CD14-positive monocyte (primary cell): ENCODE measurements at regions not wholly inside any gene's neighbourhood (a gene's known extent, or its start where the extent isn't known, plus 50 kb on each side); places are given as distances from the start of the nearest gene placed in this dataset.

ENCODE experiments used
- DNase-seq, 3 donors: peaks; one replicate each; pipeline ENCODE4 v3.0.0-alpha.2; 2011 to 2022
- H2AFZ ChIP-seq: 2 replicates; pipeline ENCODE4 v1.6.0; 2012; ENCODE audit warnings: mild to moderate bottlenecking, low read depth, low read length, inconsistent platforms; ENCODE audit not compliant: insufficient read depth, poor library complexity, severe bottlenecking
- H3K27ac ChIP-seq, 2 donors: 1 replicate in 1 of 2; 2 replicates in 1 of 2; pipeline ENCODE4 v1.5.1; 2012 to 2013; ENCODE audit warnings: low read length in 2 of 2, control low read depth in 1 of 2, inconsistent platforms in 1 of 2, low read depth in 1 of 2, mild to moderate bottlenecking in 1 of 2
- H3K27me3 ChIP-seq, 2 donors: one replicate each; pipeline versions ENCODE4 v1.6.0 to v1.6.1; 2011 to 2013; ENCODE audit warnings: low read length in 2 of 2; ENCODE audit not compliant: control insufficient read depth in 2 of 2, insufficient read depth in 2 of 2
- H3K36me3 ChIP-seq, 2 donors: replicated peaks in 1 of 2; 1 replicate in 1 of 2; 2 replicates in 1 of 2; pipeline versions ENCODE4 v1.5.1 to v1.6.1; 2012 to 2013; ENCODE audit warnings: low read length in 2 of 2, control low read depth in 1 of 2, inconsistent platforms in 1 of 2, mild to moderate bottlenecking in 1 of 2; ENCODE audit not compliant: insufficient read depth in 2 of 2, control insufficient read depth in 1 of 2
- H3K4me1 ChIP-seq, 2 donors: 1 replicate in 1 of 2; 2 replicates in 1 of 2; pipeline versions ENCODE4 v1.5.1 to v1.6.1; 2012 to 2013; ENCODE audit warnings: low read length in 2 of 2, control low read depth in 1 of 2, inconsistent platforms in 1 of 2, mild to moderate bottlenecking in 1 of 2, moderate library complexity in 1 of 2; ENCODE audit not compliant: insufficient read depth in 2 of 2, control insufficient read depth in 1 of 2
- H3K4me2 ChIP-seq: replicated peaks from 2 replicates; pipeline ENCODE3; 2012; ENCODE audit warnings: low read length, moderate library complexity, mild to moderate bottlenecking; ENCODE audit not compliant: poor library complexity, severe bottlenecking; ENCODE audit errors: extremely low read depth
- H3K4me3 ChIP-seq, 3 experiments: fragments of 200-600 bp in 1 of 3; sonication (generic) in 1 of 3; replicated peaks in 1 of 3; 1 replicate in 2 of 3; 2 replicates in 1 of 3; pipeline ENCODE4 v1.5.1; 2011 to 2013; ENCODE audit warnings: low read length in 3 of 3, mild to moderate bottlenecking in 3 of 3, control low read depth in 2 of 3, low read depth in 2 of 3, inconsistent platforms in 1 of 3, moderate library complexity in 1 of 3
- H3K79me2 ChIP-seq: 2 replicates; pipeline ENCODE4 v1.6.0; 2012; ENCODE audit warnings: mild to moderate bottlenecking, control low read depth, inconsistent platforms, low read length, moderate library complexity; ENCODE audit not compliant: insufficient read depth
- H3K9ac ChIP-seq: 2 replicates; pipeline ENCODE4 v1.6.0; 2017; ENCODE audit warnings: low read length, mild to moderate bottlenecking; ENCODE audit not compliant: insufficient read depth, poor library complexity, severe bottlenecking
- H3K9me3 ChIP-seq, 2 donors: replicated peaks in 1 of 2; 1 replicate in 1 of 2; 2 replicates in 1 of 2; pipeline versions ENCODE4 v1.5.1 to v1.6.1; 2012 to 2013; ENCODE audit warnings: low read length in 2 of 2, control low read depth in 1 of 2; ENCODE audit not compliant: control insufficient read depth in 1 of 2, insufficient read depth in 1 of 2
- H4K20me1 ChIP-seq: 2 replicates; pipeline ENCODE4 v1.6.0; 2012; ENCODE audit warnings: mild to moderate bottlenecking, low read length, control low read depth, moderate library complexity; ENCODE audit not compliant: insufficient read depth
- H3K27ac Mint-ChIP-seq, 7 donors: one replicate each; pipeline ENCODE4 v1.8.0; 2020; ENCODE audit warnings: mild to moderate bottlenecking in 7 of 7, mixed read lengths in 7 of 7, moderate library complexity in 6 of 7, inconsistent platforms in 2 of 7
- H3K27me3 Mint-ChIP-seq, 3 donors: one replicate each; pipeline ENCODE4 v1.8.0; 2021 to 2022; ENCODE audit warnings: low read depth in 3 of 3, mild to moderate bottlenecking in 3 of 3, mixed read lengths in 3 of 3, moderate library complexity in 3 of 3, inconsistent platforms in 1 of 3
- H3K36me3 Mint-ChIP-seq, 2 donors: one replicate each; pipeline ENCODE4 v1.8.0; 2020; ENCODE audit warnings: mixed read lengths in 2 of 2, inconsistent platforms in 1 of 2, mild to moderate bottlenecking in 1 of 2
- H3K4me1 Mint-ChIP-seq: one replicate; pipeline ENCODE4 v1.8.0; 2020; ENCODE audit warnings: mild to moderate bottlenecking, mixed read lengths
- H3K4me3 Mint-ChIP-seq, 2 donors: one replicate each; pipeline ENCODE4 v1.8.0; 2020; ENCODE audit warnings: mild to moderate bottlenecking in 2 of 2, mixed read lengths in 2 of 2, moderate library complexity in 1 of 2
- H3K9me3 Mint-ChIP-seq, 7 donors: one replicate each; pipeline ENCODE4 v1.8.0; 2020 to 2022; ENCODE audit warnings: mixed read lengths in 7 of 7, mild to moderate bottlenecking in 6 of 7, moderate library complexity in 6 of 7, inconsistent platforms in 2 of 7
- WGBS: methylation state at CpG from one replicate; pipeline ENCODE4 v1.1.5; 2013; ENCODE audit warnings: missing lambda C conversion rate; ENCODE audit not compliant: insufficient coverage; 5-methylcytosine and 5-hydroxymethylcytosine counted together
- intact Hi-C, 2 donors: fragments of 100-400 bp; cut with micrococcal nuclease; formaldehyde crosslinking; loops; one replicate each; pipeline versions ENCODE4 v1.15.0 to v1.15.1; 2023
- TF ChIP-seq, protein P1 (sequence below): fragments of 200-600 bp; IDR thresholded peaks from one replicate; pipeline ENCODE4 v1.8.0; 2022; ENCODE audit warnings: antibody characterized with exemption, mild to moderate bottlenecking

DNA sequence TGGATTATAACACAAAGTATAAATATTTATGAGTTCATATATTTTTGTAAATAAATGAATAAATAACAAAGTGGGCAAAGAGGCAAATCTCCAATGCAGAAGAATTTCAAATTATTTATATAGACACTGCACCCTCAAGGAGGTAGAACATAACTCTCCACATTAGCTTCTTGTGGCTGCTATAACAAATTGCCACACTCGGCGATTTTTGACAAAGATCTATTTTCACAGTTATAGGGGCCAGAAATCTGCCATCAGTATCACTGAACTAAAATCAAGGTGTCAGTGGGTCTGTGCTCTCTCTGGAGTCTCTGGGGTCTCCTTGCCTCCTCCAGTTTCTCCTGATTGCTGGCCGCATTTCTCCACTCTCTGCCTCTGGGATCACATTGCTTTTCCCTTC lies 92.0 kb upstream of the FAM136A start:
- peaks cover 2 to 4% (median 2%) of the 10 kb centered on the region in 3 donors for H3K27me3 Mint-ChIP-seq
- Histone ChIP-seq H3K4me3 (no peak overlapping the region), H4K20me1 (no peaks in the 10 kb centered on the region), H3K27ac (no peak overlapping the region), H3K9me3 (no peaks in the 10 kb centered on the region), H3K4me1 (no peaks in the 10 kb centered on the region), H3K79me2 (no peaks in the 10 kb centered on the region), H3K4me2 (no peak overlapping the region), H3K27me3 (peaks cover 0 to 2% of the 10 kb centered on the region in 2 donors), H3K36me3 (no peaks in the 10 kb centered on the region), H2AFZ (no peak overlapping the region), H3K9ac (no peak overlapping the region)
- H3K9me3 Mint-ChIP-seq = peaks cover 0 to 8% (median 0%) of the 10 kb centered on the region in 7 donors
- no peak for DNase-seq
- intact Hi-C loops = no loop called here
- H3K36me3 Mint-ChIP-seq = no peaks in the 10 kb centered on the region
- WGBS = 100% methylated on average over 3 of the region's 3 CpGs
- H3K4me1 Mint-ChIP-seq = no peaks in the 10 kb centered on the region
- H3K4me3 Mint-ChIP-seq = no peak overlapping the region
- peak overlapping the region in 1 of 7 donors; percentile 12 for H3K27ac Mint-ChIP-seq
- TF ChIP-seq, protein P1, sequence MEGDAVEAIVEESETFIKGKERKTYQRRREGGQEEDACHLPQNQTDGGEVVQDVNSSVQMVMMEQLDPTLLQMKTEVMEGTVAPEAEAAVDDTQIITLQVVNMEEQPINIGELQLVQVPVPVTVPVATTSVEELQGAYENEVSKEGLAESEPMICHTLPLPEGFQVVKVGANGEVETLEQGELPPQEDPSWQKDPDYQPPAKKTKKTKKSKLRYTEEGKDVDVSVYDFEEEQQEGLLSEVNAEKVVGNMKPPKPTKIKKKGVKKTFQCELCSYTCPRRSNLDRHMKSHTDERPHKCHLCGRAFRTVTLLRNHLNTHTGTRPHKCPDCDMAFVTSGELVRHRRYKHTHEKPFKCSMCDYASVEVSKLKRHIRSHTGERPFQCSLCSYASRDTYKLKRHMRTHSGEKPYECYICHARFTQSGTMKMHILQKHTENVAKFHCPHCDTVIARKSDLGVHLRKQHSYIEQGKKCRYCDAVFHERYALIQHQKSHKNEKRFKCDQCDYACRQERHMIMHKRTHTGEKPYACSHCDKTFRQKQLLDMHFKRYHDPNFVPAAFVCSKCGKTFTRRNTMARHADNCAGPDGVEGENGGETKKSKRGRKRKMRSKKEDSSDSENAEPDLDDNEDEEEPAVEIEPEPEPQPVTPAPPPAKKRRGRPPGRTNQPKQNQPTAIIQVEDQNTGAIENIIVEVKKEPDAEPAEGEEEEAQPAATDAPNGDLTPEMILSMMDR = no peak

DNA sequence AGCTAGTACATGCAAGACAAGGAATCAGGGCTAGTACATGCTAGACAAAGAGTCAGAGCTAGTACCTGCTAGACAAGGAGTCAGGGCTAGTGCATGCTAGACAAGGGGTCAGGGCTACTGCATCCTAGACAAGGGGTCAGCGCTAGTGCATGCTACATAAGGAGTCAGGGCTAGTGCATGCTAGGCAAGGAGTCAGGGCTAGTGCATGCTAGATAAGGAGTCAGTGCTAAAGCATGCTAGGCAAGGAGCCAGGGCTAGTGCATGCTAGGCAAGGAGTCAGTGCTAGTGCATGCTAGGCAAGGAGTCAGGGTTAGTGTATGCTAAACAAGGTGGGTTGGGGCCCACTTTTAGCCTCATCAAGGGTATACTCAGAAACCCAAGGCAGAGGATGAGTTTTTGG lies 90.1 kb upstream of the FAM136A start:
- H3K4me1 Mint-ChIP-seq = no peaks in the 10 kb centered on the region
- H3K9me3 Mint-ChIP-seq = peaks cover 0 to 8% (median 0%) of the 10 kb centered on the region in 7 donors
- Histone ChIP-seq H3K9me3 (no peaks in the 10 kb centered on the region), H4K20me1 (no peaks in the 10 kb centered on the region), H3K36me3 (no peaks in the 10 kb centered on the region), H3K27me3 (no peaks in the 10 kb centered on the region), H3K4me3 (no peak overlapping the region), H2AFZ (no peak overlapping the region), H3K79me2 (no peaks in the 10 kb centered on the region), H3K27ac (no peak overlapping the region), H3K4me2 (no peak overlapping the region), H3K4me1 (no peaks in the 10 kb centered on the region), H3K9ac (no peak overlapping the region)
- H3K36me3 Mint-ChIP-seq = no peaks in the 10 kb centered on the region
- no peak overlapping the region for H3K4me3 Mint-ChIP-seq
- intact Hi-C loops = no loop called here
- DNase-seq = no peak
- H3K27me3 Mint-ChIP-seq = peaks cover 0 to 2% (median 2%) of the 10 kb centered on the region in 3 donors
- H3K27ac Mint-ChIP-seq = no peak overlapping the region
- WGBS = 100% methylated on average over 1 of the region's 1 CpG
- TF ChIP-seq, protein P1 = no peak
